HEK293 (cell line): ENCODE measurements at regions not wholly inside any gene's neighbourhood (a gene's known extent, or its start where the extent isn't known, plus 50 kb on each side); places are given as distances from the start of the nearest gene placed in this dataset.
A peak's percentile ranks its signal among the peaks of the same experiment; 100 is the strongest.

Source experiments
- CTCF ChIA-PET: fragments of 350-600 bp; formaldehyde crosslinking; extraction: SDS; loops from one replicate; lab custom pipeline; 2021; ENCODE audit warnings: antibody characterized with exemption; lab: Yijun Ruan, JAX
- POLR2A ChIA-PET: fragments of 300-600 bp; formaldehyde crosslinking; extraction: SDS; loops from one replicate; lab custom pipeline; 2020; ENCODE audit warnings: antibody characterized with exemption, inconsistent platforms; lab: Yijun Ruan, JAX
- H3K27ac ChIP-seq: fragments of 200-500 bp; sonication (Bioruptor generic); 2 replicates; pipeline ENCODE4 v1.5.1; 2014; ENCODE audit warnings: low read depth, low read length, control low read depth, inconsistent platforms; ENCODE audit errors: extremely low read depth
- H3K36me3 ChIP-seq, 2 experiments: fragments of 200-500 bp in 1 of 2; sonication (Bioruptor generic) in 1 of 2; 1 replicate in 1 of 2; 2 replicates in 1 of 2; pipeline ENCODE4 v1.5.1; 2014 to 2017; ENCODE audit warnings: inconsistent platforms in 2 of 2, low read length in 2 of 2; ENCODE audit not compliant: control insufficient read depth in 2 of 2, insufficient read depth in 1 of 2
- H3K4me1 ChIP-seq: fragments of 200-500 bp; sonication (Bioruptor generic); 2 replicates; pipeline ENCODE4 v1.5.1; 2014; ENCODE audit warnings: mild to moderate bottlenecking, low read length, inconsistent platforms; ENCODE audit not compliant: control insufficient read depth, insufficient read depth
- H3K4me3 ChIP-seq: 2 replicates; pipeline ENCODE4 v1.5.1; 2011; ENCODE audit warnings: low read depth, mild to moderate bottlenecking, control low read depth, low read length, moderate library complexity
- H3K9me3 ChIP-seq: fragments of 200-500 bp; sonication (Bioruptor generic); 2 replicates; pipeline ENCODE4 v1.5.1; 2014; ENCODE audit warnings: low read depth, low read length, inconsistent platforms; ENCODE audit not compliant: control insufficient read depth, insufficient read depth
- GLIS1 ChIP-seq: fragments of 450-650 bp; formaldehyde crosslinking; IDR thresholded peaks from 2 replicates; pipeline ENCODE4 v1.5.1; 2016; ENCODE audit warnings: missing biosample characterization, missing genetic modification characterization
- PRDM10 ChIP-seq: fragments of 450-650 bp; formaldehyde crosslinking; IDR thresholded peaks from 2 replicates; pipeline ENCODE4 v1.5.1; 2016; ENCODE audit warnings: missing biosample characterization, missing genetic modification characterization
- PRDM6 ChIP-seq: fragments of 450-650 bp; formaldehyde crosslinking; IDR thresholded peaks from 2 replicates; pipeline ENCODE4 v1.5.1; 2017; ENCODE audit warnings: missing biosample characterization, missing genetic modification characterization
- TSHZ1 ChIP-seq: fragments of 450-650 bp; formaldehyde crosslinking; IDR thresholded peaks from 2 replicates; pipeline ENCODE4 v1.5.1; 2016; ENCODE audit warnings: missing biosample characterization, missing genetic modification characterization, borderline replicate concordance
- ZNF112 ChIP-seq: fragments of 450-650 bp; formaldehyde crosslinking; IDR thresholded peaks from 2 replicates; pipeline ENCODE4 v1.5.0; 2017; ENCODE audit warnings: missing biosample characterization, missing genetic modification characterization
- ZNF18 ChIP-seq: fragments of 450-650 bp; formaldehyde crosslinking; IDR thresholded peaks from 2 replicates; pipeline ENCODE4 v1.5.1; 2016; ENCODE audit warnings: missing biosample characterization, missing genetic modification characterization
- ZNF416 ChIP-seq: fragments of 450-650 bp; formaldehyde crosslinking; IDR thresholded peaks from 2 replicates; pipeline ENCODE4 v1.5.1; 2016; ENCODE audit warnings: missing biosample characterization, missing genetic modification characterization
- ZNF521 ChIP-seq: fragments of 450-650 bp; formaldehyde crosslinking; IDR thresholded peaks from 2 replicates; pipeline ENCODE4 v1.5.1; 2017; ENCODE audit warnings: missing biosample characterization, mild to moderate bottlenecking, missing genetic modification characterization
- ZNF626 ChIP-seq: fragments of 450-650 bp; sonication (Bioruptor Pico); formaldehyde crosslinking; IDR thresholded peaks from 2 replicates; pipeline ENCODE4 v1.5.1; 2018; ENCODE audit warnings: missing biosample characterization, missing genetic modification characterization, inconsistent platforms
- ZNF692 ChIP-seq: fragments of 450-650 bp; formaldehyde crosslinking; IDR thresholded peaks from 2 replicates; pipeline ENCODE4 v1.5.1; 2016; ENCODE audit warnings: missing biosample characterization, missing genetic modification characterization

GRCh38 chr1:113201560-113201959 is 128.6 kb downstream of the LRIG2 start:
- no peak overlapping the region for H3K27ac ChIP-seq
- H3K36me3 ChIP-seq, result no peaks in the 10 kb centered on the region
- peaks cover 4% of the 10 kb centered on the region; the same call in 1 of the 2 replicates for H3K4me1 ChIP-seq
- H3K4me3 ChIP-seq, result no peak overlapping the region
- no peak for TF ChIP-seq PRDM10 (tag by site-specific recombination)
- TF ChIP-seq ZNF112 (tag by site-specific recombination), result no peak
- TF ChIP-seq TSHZ1 (tag by site-specific recombination), result no peak
- TF ChIP-seq ZNF692, result no peak
- TF ChIP-seq GLIS1 (tag by site-specific recombination), result no peak
- peak; percentile 68; the same call in 1 of the 2 replicates for TF ChIP-seq PRDM6 (tag by site-specific recombination)
- no peak for TF ChIP-seq ZNF626 (tag by site-specific recombination)
- no peak for TF ChIP-seq ZNF521 (tag by site-specific recombination)
- TF ChIP-seq ZNF416 (tag by site-specific recombination), result no peak
- CTCF ChIA-PET, result no interaction called here
- POLR2A ChIA-PET, result no interaction called here
- H3K9me3 ChIP-seq, result no peaks in the 10 kb centered on the region

- ChIA-PET POLR2A (no interaction called here), CTCF (interaction anchor here (0.7 to 0.8 kb wide), 2 partner anchors 10 to 67 kb away, joined by 4 read pairs; no protein-coding TSS in a partner anchor)
- Histone ChIP-seq H3K4me1 (peaks cover 7% of the 10 kb centered on the region; the same call in 1 of the 2 replicates), H3K36me3 (no peaks in the 10 kb centered on the region), H3K4me3 (no peak overlapping the region), H3K27ac (no peak overlapping the region), H3K9me3 (no peaks in the 10 kb centered on the region)
- no peak for TF ChIP-seq ZNF18 (tag by site-specific recombination)
Measured at GRCh38 chr1:113205980-113206766, 133.2 kb downstream of the LRIG2 start.
